HT-29 (cell line): ENCODE measurements at regions not wholly inside any gene's neighbourhood (a gene's known extent, or its start where the extent isn't known, plus 50 kb on each side); places are given as distances from the start of the nearest gene placed in this dataset.

Experiments used
- DNase-seq: peaks from one replicate; pipeline ENCODE4 v3.0.0-alpha.2; 2015; ENCODE audit warnings: low spot score

- no peak for DNase-seq
Measured at GRCh38 chr13:84885868-84886267, 913.4 kb downstream of the SLITRK6 start.

DNA sequence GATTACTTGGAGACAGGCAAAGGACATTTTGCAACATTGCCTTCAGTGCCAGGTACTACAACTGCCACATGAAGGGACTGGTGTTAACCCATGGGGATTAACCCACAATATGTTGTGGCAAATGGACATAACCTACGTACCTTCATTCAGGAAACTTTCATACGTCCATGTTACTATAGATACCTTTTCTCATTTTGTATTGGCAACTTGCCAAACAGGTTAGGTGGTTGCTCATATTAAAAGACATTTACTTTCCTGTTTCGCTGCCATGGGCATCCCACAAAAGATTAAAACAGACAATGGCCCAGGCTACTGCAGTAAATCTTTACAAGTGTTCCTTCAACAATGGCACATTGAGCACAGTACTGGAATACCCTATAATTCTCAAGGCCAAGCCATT lies 925.3 kb downstream of the SLITRK6 start:
- no peak for DNase-seq

GRCh38 chr13:84870190-84870589 lies 929.0 kb downstream of the SLITRK6 start:
- DNase-seq: no peak

- no peak for DNase-seq
Measured at GRCh38 chr13:84867246-84867645, 932.0 kb downstream of the SLITRK6 start.

DNA sequence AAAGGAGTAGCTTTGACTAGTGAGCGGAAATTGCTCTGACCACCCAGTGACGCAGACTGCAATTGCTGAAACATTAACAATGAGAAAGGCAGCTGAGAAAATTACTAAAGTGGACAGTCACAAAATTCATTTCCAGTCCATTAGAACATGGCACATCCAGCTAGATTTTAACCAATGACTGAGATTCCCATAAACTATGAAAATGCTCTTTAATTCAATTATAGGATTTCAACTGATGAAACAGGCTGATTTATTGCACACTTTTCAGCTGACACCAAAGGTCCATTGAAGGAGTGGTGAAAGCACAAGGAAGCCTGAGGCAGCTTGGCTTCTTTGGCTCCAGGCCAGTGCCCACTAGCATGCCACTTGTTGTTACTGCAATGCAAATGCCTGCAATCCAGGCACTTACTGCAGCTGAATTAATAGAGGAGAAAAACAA lies 933.4 kb downstream of the SLITRK6 start:
- DNase-seq: peak; percentile 25

DNA sequence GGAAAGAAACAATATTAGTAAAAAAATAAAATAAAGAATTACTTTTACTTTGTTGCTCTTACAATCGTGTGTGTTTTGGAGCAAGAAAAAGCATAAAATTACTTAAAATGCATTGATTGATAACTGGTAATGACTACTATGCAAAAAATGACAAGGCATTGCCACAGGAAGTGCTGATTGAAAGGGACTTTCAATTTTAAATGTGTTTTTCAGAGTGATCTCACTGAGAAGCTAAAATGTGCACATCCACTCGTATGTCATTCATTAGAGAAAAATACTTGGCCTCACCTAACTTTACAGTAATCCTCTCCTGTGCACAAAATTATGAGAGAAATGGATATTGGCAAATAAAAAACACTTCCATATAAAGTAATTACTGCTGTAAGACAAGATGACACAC lies 934.9 kb downstream of the SLITRK6 start:
- DNase-seq: no peak

DNA sequence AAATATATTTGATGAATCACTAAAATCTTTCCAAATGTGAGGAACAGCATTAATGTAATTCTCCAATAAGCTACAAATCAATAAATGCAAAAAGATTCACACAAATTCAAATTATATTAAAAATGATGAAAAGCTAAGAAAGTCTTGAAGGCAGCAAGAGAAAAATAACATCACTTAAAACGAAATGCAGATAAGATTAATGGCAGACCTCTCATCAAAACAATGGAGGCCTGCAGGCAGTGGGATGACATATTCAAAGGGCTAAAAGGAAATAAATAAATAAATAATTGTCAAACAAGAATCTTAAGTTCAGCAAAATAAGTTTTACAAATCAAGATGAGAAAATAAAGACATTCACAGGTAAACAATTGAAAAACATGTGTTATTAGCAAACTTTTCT lies 952.1 kb downstream of the SLITRK6 start:
- DNase-seq: no peak

GRCh38 chr13:84845907-84846619 lies 953.2 kb downstream of the SLITRK6 start:
- no peak for DNase-seq

DNA sequence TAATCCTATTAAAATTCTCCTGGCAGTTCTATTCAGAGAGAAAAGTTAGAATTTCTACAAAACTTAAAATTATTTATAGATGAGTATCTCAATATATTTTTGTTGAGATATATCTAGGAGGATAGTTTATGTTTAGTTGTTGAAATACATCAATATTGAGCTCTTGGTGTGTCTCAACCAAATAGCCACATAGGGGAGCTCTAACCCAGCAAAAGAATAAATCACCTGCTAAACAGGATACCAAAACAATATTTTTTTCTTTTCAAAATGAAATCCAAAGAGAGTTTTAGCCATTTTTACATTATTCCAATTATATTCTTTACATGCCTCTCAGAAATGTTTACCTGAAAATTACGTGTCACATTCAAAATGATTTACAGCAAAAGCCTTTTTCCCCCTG lies 954.7 kb downstream of the SLITRK6 start:
- peak; percentile 67 for DNase-seq

- no peak for DNase-seq
Measured at GRCh38 chr13:84843368-84843767, 955.9 kb downstream of the SLITRK6 start.

GRCh38 chr13:84834201-84834600 lies 951.9 kb upstream of the SLITRK1 start:
- DNase-seq: no peak

- DNase-seq: no peak
Measured at GRCh38 chr13:84831666-84832657, 949.7 kb upstream of the SLITRK1 start.

- no peak for DNase-seq
Measured at GRCh38 chr13:84823528-84823927, 941.3 kb upstream of the SLITRK1 start.

DNA sequence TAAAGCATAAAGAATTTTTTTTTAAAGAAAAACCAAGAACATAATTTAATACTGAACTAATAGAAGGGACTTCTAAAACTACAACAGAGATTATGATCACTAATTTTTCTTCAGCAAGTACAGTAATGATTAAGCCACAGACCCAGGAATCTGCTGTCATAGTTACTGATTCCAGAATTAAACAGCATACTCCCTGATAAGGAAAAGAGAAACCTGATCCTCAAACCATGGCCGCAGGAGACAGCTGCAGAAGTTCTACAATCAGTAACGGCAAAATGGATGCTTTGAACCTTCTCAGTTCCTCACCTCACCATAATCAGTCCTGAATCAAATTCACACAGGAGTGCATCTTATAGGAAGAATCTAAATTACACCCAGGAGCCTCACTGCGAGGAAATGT lies 939.0 kb upstream of the SLITRK1 start:
- DNase-seq: no peak

- no peak for DNase-seq
Measured at GRCh38 chr13:84816567-84817105, 934.4 kb upstream of the SLITRK1 start.

DNA sequence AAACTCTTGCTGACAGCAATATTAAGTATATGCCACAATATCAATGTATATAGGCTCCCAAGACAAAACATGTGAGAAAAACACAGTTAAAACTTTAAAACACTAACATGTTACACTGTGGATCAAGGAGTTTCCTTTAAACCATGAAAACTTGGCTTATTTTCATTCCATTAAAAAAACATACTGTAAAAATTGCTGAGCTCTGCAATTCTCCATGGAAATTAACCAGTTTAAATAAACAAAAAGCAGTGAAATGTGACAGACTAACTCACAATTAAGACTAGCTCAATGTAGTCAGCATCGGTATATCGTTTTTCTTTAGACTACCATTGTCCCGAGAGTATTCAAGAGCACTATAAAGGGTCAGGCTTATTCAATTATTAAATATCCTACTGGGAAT lies 930.5 kb upstream of the SLITRK1 start:
- no peak for DNase-seq

DNA sequence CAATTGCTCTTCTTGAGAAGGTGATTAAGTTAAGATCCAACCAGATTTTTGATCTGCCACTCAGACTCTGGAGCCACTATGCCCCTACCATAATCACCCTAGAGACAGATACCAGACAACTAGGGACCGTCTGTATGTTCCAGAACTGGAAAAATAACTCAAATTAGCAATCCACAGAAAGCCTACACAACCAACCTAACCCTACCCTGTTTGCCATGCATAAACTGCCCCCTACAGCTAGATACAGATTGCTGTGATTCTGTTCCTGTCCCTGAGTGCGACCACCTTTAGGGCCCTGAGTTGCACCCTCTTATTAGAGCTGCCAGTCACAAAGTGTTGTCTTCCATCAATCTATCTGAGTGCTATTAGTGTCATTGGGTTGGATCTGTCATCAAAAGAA lies 929.8 kb upstream of the SLITRK1 start:
- DNase-seq: no peak

DNA sequence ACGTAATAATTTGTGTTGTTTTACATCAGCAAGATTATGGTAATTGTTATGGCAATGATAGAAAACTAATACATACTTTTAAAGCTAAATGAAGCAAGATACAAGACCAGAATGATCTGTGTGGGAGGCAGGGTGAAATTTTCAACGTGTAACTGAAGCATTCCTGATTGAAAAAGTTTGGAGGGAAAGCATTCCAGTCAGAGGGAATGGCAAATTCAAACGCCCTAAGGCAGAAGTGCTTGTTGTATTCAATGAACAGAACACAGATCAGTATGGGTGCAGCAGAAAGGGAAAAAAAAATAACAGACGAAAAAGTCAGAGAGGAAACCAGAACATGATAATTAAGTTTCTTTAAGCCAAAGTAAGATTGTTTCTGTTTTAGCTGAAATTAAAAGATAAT lies 928.5 kb upstream of the SLITRK1 start:
- no peak for DNase-seq

GRCh38 chr13:84802073-84802472 lies 919.8 kb upstream of the SLITRK1 start:
- DNase-seq: no peak

DNA sequence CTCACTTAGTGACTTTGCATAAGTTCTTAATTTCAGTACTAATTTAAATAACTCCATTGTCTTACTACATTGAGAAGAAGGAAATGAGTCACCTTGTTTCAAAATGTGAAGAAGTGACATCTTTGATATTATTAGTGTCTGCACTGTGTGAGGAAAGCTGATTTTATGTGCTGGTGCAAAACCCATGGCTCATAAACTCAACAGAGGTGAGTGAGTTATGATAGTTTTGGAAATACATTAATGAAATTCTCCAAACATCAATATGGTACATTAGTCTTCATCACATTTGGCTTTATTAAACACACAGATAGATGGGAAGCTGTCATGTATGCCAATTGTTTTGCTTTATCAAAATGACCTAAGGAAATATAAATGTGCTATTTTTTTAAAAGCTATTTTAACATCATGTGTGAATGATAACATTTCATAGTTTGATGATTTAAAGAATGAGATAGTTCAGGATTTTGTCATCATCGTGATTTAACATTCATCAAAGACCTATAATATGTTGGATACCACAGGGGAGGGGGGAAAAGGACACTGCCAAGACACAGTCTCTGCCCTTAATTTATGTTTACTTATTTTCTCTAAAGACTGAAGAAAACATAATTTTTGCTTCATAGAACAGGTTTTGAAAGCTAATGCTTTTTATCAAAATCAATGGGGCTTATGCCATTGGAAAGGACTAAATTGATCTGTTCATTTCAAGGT lies 902.3 kb upstream of the SLITRK1 start:
- DNase-seq: no peak

DNA sequence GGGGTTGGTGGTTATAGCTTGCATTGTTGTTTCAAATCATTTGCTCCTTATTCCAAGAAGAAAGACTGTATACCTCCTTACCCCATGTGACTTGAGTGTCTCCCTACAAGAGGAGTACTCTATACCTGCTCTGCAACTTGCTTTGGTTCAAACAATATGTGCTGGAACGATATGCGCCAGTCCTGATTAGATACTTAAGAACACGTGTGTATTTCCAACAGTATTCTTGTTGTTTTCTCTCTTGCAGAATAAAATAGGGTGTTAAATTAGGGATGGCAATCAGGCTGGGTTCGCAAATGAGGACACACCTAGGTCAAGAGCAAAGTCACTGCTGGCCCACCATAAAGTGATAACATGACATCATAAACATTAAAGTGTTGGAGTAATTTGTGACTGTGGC lies 895.0 kb upstream of the SLITRK1 start:
- DNase-seq: no peak

DNA sequence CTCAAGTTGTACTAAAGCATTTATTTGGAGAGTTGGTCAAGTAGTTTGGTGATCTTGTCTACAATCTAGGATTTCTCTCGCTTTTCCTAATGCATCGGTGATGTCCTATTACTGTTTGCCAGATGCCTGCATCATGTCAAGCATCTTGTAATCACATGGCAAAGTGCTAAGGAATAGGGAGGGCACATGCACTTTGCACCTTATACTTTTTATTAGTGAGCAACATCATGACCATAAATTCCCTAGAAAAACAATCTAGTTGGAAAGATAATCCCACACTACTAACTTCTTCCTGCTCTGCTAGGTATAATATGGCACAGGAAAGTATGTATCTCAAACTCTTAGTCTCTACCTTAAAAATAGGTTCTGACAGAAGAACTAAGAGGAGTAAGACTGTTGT lies 894.3 kb upstream of the SLITRK1 start:
- DNase-seq: no peak
